Epithelial cell of proximal tubule (primary cell): ENCODE measurements at regions not wholly inside any gene's neighbourhood (a gene's known extent, or its start where the extent isn't known, plus 50 kb on each side); places are given as distances from the start of the nearest gene placed in this dataset.
"Not testable (repeated sequence)": the region's sequence is repeated elsewhere in the genome, so short reads cannot be mapped to it uniquely, and the experiment has no call there.

Experiments
- DNase-seq: peaks from one replicate; pipeline ENCODE4 v3.0.0-alpha.2; 2011; ENCODE audit warnings: low read depth
- H3K4me3 ChIP-seq: 2 replicates; pipeline ENCODE4 v1.5.1; 2011; ENCODE audit warnings: low read depth, mild to moderate bottlenecking, low read length
- CTCF ChIP-seq: conservative IDR thresholded peaks from 2 replicates; pipeline ENCODE4 v1.5.1; 2012; ENCODE audit warnings: low read depth, mild to moderate bottlenecking, low read length

- no peak for DNase-seq
- H3K4me3 ChIP-seq, result no peak overlapping the region
- no peak for TF ChIP-seq CTCF
Measured at GRCh38 chr3:177887475-177887874, 648.8 kb upstream of the KCNMB2 start.

- TF ChIP-seq CTCF, result no peak
- H3K4me3 ChIP-seq, result no peak overlapping the region
- DNase-seq, result no peak
Measured at GRCh38 chr3:177889161-177889560, 647.1 kb upstream of the KCNMB2 start.

- no peak for TF ChIP-seq CTCF
- no peak overlapping the region for H3K4me3 ChIP-seq
- DNase-seq, result no peak
Measured at GRCh38 chr3:177889652-177890358, 646.4 kb upstream of the KCNMB2 start.

GRCh38 chr3:177890359-177890683, 645.9 kb upstream of the KCNMB2 start:
- no peak overlapping the region for H3K4me3 ChIP-seq
- TF ChIP-seq CTCF, result no peak
- DNase-seq, result no peak

- not testable (repeated sequence) for H3K4me3 ChIP-seq, DNase-seq
Measured at GRCh38 chr3:177891569-177891968, 644.7 kb upstream of the KCNMB2 start.

- no peak for DNase-seq
- TF ChIP-seq CTCF, result peak; percentile 23
- no peak overlapping the region for H3K4me3 ChIP-seq
Measured at GRCh38 chr3:177893331-177893730, 642.9 kb upstream of the KCNMB2 start.

GRCh38 chr3:177894081-177894728, 642.0 kb upstream of the KCNMB2 start:
- H3K4me3 ChIP-seq, result no peak overlapping the region
- TF ChIP-seq CTCF, result no peak
- DNase-seq, result no peak
